Ishikawa (cell line): ENCODE measurements at regions not wholly inside any gene's neighbourhood (a gene's known extent, or its start where the extent isn't known, plus 50 kb on each side); places are given as distances from the start of the nearest gene placed in this dataset.

Experiments used
- CEBPB ChIP-seq: IDR thresholded peaks from 2 replicates; pipeline ENCODE4 v1.6.1; 2012
- EP300 ChIP-seq: IDR thresholded peaks from 2 replicates; pipeline ENCODE4 v1.6.1; 2012; ENCODE audit warnings: borderline replicate concordance
- NFIC ChIP-seq: IDR thresholded peaks from 2 replicates; pipeline ENCODE4 v1.6.1; 2012
- RAD21 ChIP-seq: IDR thresholded peaks from 2 replicates; pipeline ENCODE4 v1.6.1; 2012; ENCODE audit warnings: low read depth
- TAF1 ChIP-seq: IDR thresholded peaks from 2 replicates; pipeline ENCODE4 v1.6.1; 2012; ENCODE audit warnings: low read depth, mild to moderate bottlenecking
- YY1 ChIP-seq: IDR thresholded peaks from 2 replicates; pipeline ENCODE4 v1.6.1; 2012; ENCODE audit warnings: low read depth
- ZBTB7A ChIP-seq: IDR thresholded peaks from 2 replicates; pipeline ENCODE4 v1.6.1; 2012; ENCODE audit warnings: low read depth

GRCh38 chr16:86850670-86851069, 272.3 kb downstream of the FOXL1 start:
- no peak for TF ChIP-seq TAF1
- TF ChIP-seq CEBPB: no peak
- TF ChIP-seq RAD21: no peak
- TF ChIP-seq YY1: no peak
- no peak for TF ChIP-seq NFIC
- no peak for TF ChIP-seq EP300
- TF ChIP-seq ZBTB7A: no peak
